ENCODE measurements at regions not wholly inside any gene's neighbourhood (a gene's known extent, or its start where the extent isn't known, plus 50 kb on each side); places are given as distances from the start of the nearest gene placed in this dataset.

DNA sequence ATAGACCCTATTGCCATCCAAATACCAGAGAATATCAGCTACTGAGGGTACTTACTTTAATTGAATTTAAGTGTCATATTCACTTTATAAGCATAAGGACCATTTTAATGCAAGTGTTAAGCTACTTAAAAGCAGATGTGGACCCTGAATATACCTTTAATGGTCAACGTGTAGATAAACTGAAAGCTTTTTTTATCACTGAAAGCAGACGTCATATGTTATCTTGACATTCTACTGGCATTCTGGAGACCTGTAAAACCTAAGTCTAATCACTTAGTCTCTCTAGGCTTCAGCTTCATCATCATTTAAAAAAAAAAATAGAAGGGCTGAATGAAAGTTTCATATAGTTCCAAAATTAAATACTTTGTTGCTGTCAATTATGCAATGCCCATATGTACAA is 116.5 kb downstream of the ELAPOR2 start:
- no peak for DNase-seq

DNA sequence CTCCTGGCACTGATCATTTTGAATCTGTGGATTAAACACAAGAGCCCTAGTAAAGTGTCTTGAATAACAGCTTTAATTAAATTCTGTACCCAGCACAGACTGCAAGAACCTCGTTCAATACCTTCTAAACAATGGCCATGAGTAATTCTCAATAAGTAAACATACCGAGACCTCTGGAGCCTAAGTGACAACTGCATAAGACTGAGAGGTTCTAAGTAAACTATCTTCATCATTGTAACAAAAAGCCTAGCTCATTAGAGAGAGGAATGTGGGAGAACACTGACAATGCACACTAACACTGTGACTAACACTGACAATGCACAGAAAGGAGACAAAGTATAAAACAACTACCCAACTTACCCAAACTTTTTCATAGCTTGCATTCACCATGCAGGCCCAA is 117.4 kb downstream of the ELAPOR2 start:
- DNase-seq, result no peak

- DNase-seq, result no peak
These were observed 120.1 kb downstream of the ELAPOR2 start for GRCh38 chr7:86939197-86939814.

DNA sequence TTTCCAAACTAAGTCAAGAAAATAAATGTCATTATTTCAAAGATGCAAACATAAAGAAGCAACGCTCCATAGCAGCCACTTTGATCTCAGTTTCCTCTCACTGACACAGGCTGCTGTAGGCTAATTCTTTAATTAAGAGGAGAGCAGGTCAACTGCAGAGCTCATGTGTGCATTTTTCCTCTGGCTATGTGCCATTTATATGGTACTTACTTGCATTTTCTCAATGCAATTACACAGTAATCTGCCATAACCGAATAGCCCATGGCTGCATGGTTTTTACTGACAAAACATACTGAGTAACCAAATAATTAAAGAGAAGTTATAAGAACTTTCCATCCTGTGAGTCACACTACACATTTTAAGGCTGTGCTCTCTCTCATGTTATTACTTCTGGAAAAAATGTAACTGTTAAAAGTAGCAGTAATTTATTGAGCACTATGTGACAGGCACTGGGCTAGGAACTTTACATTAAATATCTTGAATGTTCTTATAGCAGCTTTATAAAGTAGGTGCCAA is 122.0 kb downstream of the ELAPOR2 start:
- DNase-seq, result no peak

DNA sequence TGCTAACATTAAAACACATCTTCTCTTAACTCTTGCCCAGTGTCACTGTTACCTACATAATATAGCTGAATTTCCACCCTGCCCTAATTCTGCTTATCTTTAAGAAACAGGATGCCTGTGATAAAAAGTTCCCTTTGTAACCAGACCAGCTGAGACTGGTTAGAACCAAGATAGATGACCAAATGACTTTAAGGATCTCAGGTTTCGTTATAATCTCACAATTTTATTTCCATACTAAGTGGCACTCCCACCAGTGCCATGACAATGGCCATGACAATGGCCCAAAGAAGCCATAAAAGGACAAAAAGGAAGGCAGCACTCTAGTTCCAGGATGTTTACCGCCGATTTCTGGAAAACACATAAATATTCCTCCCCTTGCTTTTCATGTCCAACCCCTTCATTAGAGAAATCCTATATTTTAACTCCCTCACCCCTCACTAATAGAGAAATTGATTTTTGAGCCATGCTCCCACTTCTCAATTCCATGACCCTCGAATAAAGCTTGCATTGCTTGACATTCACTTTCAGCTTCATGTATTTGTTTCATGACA is 126.1 kb downstream of the ELAPOR2 start:
- no peak for DNase-seq

GRCh38 chr7:86932038-86932512 is 127.4 kb downstream of the ELAPOR2 start:
- no peak for DNase-seq

GRCh38 chr7:86931439-86931838 is 128.0 kb downstream of the ELAPOR2 start:
- no peak for DNase-seq

DNA sequence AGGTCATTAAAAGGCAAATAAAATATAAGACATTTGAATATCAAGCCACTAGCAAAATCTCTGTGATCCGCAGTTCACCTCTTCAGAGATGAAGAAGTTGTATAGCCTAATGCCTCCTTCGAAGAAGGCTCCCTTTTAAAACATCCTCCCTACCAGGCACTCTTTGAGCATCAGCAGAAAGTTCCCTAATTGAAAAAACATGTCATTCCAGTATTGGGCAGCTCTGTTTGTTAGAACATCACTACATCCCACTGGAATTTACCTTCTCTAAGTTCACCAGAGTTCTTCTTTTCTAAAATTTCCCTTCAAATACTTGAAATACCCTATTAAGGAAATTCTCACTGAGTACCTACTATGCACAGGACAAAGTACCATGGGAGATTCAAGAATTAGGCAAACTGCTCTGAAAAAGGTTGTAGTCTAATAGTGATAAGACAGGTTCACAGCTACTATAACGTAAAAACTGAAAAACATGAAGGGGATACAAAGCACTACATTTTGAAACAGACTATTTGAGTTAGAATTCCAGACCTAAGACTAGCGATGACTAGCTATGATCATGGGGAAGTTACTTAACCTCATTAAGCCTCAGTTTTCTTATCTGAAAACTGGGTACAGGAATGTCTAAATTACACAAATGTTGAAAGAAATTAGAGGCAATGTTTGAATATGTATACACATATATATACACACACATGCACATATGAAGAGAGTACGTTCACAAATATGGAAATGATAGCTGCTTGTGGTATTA is 128.7 kb downstream of the ELAPOR2 start:
- no peak for DNase-seq

DNA sequence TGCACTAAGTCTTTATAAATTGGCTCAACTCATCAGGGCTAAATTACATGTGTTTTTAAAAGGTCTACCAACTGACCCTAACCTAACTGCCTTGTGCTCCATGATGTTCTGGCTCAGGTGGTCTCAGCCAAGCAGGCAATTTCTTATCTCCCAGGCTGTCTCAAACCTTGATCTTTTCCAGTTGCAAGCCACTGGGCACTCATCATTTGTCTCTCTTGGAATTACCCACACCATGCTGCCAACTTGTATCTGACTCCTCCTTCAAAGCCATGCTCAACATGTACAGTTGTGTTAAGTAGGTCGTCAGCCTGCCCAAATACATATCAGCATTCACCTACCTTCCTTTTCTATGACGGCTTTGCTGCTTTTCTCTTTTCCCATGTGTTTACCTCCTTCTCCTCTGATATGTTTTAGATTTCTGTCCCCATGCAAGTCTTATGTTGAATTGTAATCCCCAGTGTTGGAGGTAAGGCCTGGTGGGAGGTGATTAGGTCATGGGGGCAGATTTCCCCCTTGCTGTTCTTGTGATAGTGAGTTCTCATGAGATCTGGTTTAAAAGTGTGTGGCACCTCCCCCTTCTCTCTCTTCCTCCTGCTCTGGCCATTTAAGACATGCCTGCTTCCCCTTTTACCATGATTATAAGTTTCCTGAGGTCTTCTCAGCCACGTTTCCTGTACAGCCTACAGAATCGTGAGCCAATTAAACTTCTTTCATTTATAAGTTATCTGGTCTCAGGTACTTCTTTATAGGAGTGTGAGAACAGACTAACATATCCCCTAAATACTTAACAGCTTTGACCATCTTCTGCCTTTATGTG is 130.0 kb downstream of the ELAPOR2 start:
- no peak for DNase-seq

DNA sequence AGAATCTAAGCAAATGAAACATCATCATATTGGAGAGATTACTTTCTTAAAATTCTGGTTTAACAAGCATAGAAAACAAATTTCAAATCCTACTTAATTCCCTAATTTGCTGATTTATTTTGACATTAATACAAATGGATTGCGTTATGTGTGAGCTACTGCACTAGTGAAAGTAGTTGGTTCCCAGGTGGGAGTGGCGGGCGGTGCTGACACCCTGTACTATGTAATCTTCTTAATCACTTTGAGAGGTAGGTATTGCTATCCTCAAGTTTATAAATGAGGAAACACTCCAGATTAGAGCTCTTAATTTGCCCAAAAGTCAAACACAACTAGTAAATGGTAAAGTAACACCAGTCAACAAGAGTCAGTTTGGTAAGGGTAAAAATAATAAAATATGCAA is 131.1 kb downstream of the ELAPOR2 start:
- DNase-seq, result no peak

DNA sequence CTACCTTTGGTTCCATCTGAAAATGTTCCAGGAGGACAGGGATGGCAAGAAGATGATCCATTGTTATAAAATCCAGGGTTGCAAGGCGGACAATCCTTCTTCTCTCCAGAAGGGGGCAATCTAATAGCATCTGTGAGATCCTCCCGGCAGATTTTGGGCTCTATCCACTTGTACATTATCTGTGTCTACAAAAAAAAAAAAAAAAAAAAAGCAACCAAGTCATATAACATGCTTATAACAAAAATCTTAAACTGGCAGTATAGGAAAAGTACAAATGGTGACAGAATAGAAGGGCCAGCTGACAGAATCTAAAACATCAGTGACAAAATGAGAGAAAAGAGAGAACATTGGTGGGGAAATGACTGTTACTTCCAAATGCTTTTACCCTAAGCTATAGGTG is 132.7 kb downstream of the ELAPOR2 start:
- no peak for DNase-seq

GRCh38 chr7:86925221-86925620 is 134.2 kb downstream of the ELAPOR2 start:
- DNase-seq, result no peak

- DNase-seq, result no peak
These were observed 135.9 kb downstream of the ELAPOR2 start for GRCh38 chr7:86923527-86923926.

GRCh38 chr7:86920154-86920553 is 139.3 kb downstream of the ELAPOR2 start:
- DNase-seq, result no peak

- no peak for DNase-seq
These were observed 141.2 kb downstream of the ELAPOR2 start for GRCh38 chr7:86918245-86918644.

DNA sequence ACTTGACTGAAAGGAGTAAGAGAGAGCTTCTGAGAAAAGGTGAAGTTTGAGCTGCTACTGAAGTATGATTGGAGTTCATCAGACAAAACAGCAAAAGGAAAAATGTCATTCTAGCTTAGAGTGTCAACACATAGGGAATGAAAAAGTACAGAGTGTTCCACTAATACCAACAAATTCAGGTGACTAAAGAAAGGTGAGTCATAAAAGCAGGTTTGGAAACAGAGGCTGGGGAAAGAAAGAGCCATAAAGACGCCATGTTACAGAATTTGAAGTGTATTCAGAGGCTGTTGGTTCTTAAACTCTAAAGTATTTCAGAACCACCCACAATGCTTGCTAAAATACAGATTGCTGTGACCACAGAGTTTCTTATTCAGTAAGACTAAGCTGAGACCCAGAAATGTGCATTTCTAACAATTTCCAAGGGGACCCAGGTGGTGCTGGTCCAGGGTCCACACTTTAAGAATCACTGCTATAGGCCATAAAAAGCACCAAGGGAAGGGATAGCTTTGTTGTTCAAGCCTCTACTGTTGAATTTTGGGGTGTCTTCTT is 143.1 kb downstream of the ELAPOR2 start:
- DNase-seq, result no peak

DNA sequence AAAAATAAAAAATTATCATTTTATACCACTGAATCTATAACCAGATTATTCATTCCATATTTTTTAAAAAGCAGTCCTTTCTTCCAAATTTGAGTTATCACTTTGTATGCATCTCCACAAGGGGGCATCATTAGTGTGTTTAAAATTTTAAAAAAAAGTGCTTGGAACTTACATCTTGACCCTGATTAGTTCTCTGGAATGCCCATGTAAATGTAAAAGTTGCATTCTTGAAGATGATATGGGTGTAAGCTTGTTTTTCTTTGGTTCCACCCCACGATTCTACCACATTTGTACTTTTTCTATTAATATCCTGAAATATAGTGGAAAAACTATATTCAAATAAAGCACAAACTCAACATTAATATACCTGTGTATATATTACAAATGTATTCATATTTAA is 144.9 kb downstream of the ELAPOR2 start:
- DNase-seq, result no peak
